H7 (cell line): ENCODE measurements at regions not wholly inside any gene's neighbourhood (a gene's known extent, or its start where the extent isn't known, plus 50 kb on each side); places are given as distances from the start of the nearest gene placed in this dataset.

Experiments
- DNase-seq: peaks from one replicate; pipeline ENCODE4 v3.0.0; 2012
- H3K27me3 ChIP-seq: 2 replicates; pipeline ENCODE4 v1.6.0; 2011; ENCODE audit warnings: mild to moderate bottlenecking, low read length; ENCODE audit not compliant: control insufficient read depth, insufficient read depth
- H3K36me3 ChIP-seq: replicated peaks from 2 replicates; pipeline ENCODE4 v1.5.1; 2011; ENCODE audit warnings: low read length; ENCODE audit not compliant: control insufficient read depth, insufficient read depth
- H3K4me3 ChIP-seq: 2 replicates; pipeline ENCODE4 v1.5.1; 2011; ENCODE audit warnings: low read depth, mild to moderate bottlenecking, control low read depth, low read length, moderate library complexity; ENCODE audit not compliant: insufficient read depth

- Histone ChIP-seq H3K4me3 (no peak overlapping the region), H3K36me3 (no peaks in the 10 kb centered on the region), H3K27me3 (peaks cover 68% of the 10 kb centered on the region)
- DNase-seq = no peak
These were observed 822.0 kb upstream of the SLIT2 start for GRCh38 chr4:19429684-19430083.

DNA sequence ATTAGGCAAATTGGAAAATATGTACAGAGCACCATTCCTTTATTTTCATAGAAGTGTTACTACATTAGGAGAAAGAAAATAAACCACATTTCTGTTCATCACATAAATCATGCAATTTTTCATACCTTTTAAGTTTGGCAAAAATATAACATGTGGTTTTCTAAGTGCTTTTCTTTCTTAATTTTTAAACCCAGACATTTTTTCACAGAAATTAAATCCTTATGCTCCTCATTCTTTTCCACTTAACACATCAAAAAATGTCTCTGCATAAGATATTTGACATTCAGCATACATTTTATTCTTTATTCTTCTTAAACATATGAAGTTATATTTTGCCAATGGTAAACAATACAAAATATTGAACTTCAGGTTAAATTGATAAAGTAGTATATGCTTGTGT, 826.6 kb upstream of the SLIT2 start:
- Histone ChIP-seq H3K36me3 (no peaks in the 10 kb centered on the region), H3K27me3 (peaks cover 49% of the 10 kb centered on the region), H3K4me3 (no peak overlapping the region)
- no peak for DNase-seq

GRCh38 chr4:19417256-19417655, 834.4 kb upstream of the SLIT2 start:
- H3K36me3 ChIP-seq = no peaks in the 10 kb centered on the region
- H3K4me3 ChIP-seq = no peak overlapping the region
- peaks cover 4% of the 10 kb centered on the region; the same call in 1 of the 2 replicates for H3K27me3 ChIP-seq
- no peak for DNase-seq

DNA sequence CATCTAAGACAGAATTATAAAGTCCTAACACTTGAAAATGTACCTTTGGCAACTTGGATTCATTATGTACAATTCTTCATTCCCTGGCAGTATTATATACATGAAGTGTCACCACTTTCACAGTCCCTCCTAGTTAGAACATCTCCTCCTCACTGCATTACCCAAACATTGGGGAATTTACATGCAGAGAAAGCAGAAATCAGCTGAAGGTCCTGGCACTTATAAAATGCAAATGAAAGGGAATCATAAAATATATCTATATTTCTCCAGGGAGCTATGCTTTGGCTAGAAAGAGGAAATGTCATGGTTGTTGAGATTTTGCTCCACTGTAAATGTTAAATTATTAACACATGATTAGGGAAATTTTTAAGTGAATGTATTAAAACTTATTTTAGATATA, 835.6 kb upstream of the SLIT2 start:
- Histone ChIP-seq H3K27me3 (peaks cover 4% of the 10 kb centered on the region; the same call in 1 of the 2 replicates), H3K36me3 (no peaks in the 10 kb centered on the region), H3K4me3 (no peak overlapping the region)
- DNase-seq = no peak

- DNase-seq = no peak
- Histone ChIP-seq H3K4me3 (no peak overlapping the region), H3K27me3 (peaks cover 2% of the 10 kb centered on the region; the same call in 1 of the 2 replicates), H3K36me3 (no peaks in the 10 kb centered on the region)
These were observed 843.2 kb upstream of the SLIT2 start for GRCh38 chr4:19408490-19408889.

GRCh38 chr4:19406789-19407188, 844.9 kb upstream of the SLIT2 start:
- Histone ChIP-seq H3K4me3 (no peak overlapping the region), H3K36me3 (no peaks in the 10 kb centered on the region), H3K27me3 (peaks cover 2% of the 10 kb centered on the region; the same call in 1 of the 2 replicates)
- DNase-seq = no peak

GRCh38 chr4:19403786-19404370, 847.8 kb upstream of the SLIT2 start:
- H3K36me3 ChIP-seq = no peaks in the 10 kb centered on the region
- no peak for DNase-seq
- H3K27me3 ChIP-seq = 0 out of 2 replicates have a peak, but pooled peaks cover 2% of the 10 kb centered on the region

DNA sequence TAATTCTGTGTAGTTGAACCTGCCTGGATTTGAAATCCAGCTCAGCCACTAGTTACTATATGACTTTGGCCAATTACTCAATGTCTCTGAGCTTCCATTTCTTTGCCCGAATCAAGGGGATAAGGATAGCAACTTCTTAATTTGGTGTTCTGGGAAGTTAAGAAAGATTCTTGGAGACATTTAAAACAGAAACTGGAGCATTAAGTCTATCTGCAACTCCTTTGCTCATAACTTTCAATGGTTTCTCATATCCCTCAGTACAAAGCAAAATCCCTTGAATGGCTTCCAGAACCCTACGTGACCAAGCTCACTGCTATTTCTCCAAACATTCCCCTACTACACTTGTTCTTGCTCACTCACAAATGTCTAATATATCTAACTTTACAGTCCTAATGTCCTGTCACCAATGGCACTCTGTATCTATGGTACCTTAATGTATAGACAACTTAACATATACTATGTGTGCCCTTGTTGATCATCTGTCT, 849.1 kb upstream of the SLIT2 start:
- Histone ChIP-seq H3K36me3 (no peaks in the 10 kb centered on the region), H3K27me3 (no peaks in the 10 kb centered on the region), H3K4me3 (no peak overlapping the region)
- DNase-seq = no peak

More at GRCh38 chr4:19403786-19404370, 847.8 kb upstream of the SLIT2 start:
- H3K4me3 ChIP-seq = no peak overlapping the region

DNA sequence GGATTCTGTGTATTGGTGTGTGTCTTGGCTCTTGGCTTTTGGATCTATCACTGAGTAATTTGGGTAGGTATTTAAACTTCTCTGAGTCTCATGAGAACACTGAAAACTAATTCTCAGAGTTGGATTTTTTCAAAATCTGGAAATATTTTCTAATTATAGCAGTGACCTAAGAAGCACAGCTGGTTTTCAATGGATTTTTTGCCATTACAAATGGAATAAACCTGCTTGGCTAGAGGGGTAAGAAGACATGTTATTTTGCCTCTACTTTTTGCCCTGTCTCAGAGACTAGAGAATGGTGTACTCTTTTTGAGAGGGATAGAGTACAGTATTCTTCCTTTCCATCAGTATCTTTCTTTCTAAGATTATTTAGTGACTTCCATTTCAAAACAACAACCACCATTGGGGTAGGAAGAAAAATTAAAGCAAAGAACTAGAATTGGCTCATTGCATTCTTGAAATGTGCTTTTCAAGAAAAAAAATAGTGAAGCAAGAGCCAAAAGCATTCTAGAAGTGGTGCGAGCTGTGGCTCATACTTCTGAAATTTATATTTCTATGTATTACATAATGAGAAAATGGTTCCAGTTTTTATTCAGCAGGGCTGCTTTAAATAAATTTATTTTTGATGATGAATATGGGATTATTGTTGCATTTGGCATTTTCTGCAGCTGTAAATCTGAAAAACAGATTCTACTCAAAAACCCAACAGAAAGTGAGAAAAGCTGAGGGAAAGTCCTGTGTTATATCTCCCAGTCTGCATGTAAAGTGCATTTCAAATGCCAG, 850.2 kb upstream of the SLIT2 start:
- no peak overlapping the region for H3K4me3 ChIP-seq
- no peaks in the 10 kb centered on the region for H3K36me3 ChIP-seq

DNA sequence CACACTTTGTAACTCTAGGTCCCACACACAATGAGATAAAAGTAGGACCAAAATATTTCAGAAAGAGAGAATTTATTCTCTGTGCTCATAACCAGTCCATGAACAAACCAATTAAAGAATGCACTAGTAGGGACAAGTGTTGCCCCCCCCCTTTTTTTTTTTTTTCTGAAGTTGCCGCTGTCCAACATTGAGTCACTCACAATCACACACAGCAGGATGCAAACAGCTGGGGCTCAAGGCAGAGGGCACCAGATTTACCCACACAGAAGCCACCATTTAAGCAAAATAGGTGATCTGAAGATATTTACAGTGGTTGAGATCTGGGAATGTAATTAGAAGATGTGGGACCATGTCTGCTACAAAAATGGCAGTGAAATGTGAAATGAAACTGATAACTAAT, 850.9 kb upstream of the SLIT2 start:
- Histone ChIP-seq H3K36me3 (no peaks in the 10 kb centered on the region), H3K27me3 (no peaks in the 10 kb centered on the region), H3K4me3 (no peak overlapping the region)
- DNase-seq = no peak

More for the DNA sequence above, 850.2 kb upstream of the SLIT2 start:
- no peak for DNase-seq
- no peaks in the 10 kb centered on the region for H3K27me3 ChIP-seq

GRCh38 chr4:19399001-19399400, 852.7 kb upstream of the SLIT2 start:
- DNase-seq = no peak
- Histone ChIP-seq H3K4me3 (no peak overlapping the region), H3K36me3 (no peaks in the 10 kb centered on the region), H3K27me3 (no peaks in the 10 kb centered on the region)

GRCh38 chr4:19386786-19387185, 864.9 kb upstream of the SLIT2 start:
- DNase-seq = no peak
- Histone ChIP-seq H3K36me3 (no peaks in the 10 kb centered on the region), H3K27me3 (no peaks in the 10 kb centered on the region), H3K4me3 (no peak overlapping the region)

GRCh38 chr4:19382993-19383756, 868.5 kb upstream of the SLIT2 start:
- Histone ChIP-seq H3K27me3 (no peaks in the 10 kb centered on the region), H3K36me3 (no peaks in the 10 kb centered on the region), H3K4me3 (no peak overlapping the region)
- DNase-seq = no peak

DNA sequence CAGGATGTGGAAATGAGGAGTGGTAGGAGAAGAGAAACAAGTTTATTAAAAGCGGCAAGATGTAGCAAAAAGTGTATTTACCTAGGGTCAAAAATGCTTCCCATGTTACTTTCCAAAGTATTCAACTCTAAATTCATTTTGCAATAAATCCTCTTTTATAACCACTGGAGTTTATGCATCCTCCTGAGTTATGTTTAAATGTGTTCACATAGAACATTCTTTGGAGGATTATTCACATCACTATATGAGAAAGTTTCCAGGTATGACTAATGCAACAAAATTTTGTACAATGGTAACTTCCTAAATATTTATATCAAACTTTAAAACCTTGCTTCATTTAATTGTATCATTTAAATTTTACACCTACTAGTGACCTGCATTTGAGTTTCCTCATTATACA, 870.6 kb upstream of the SLIT2 start:
- Histone ChIP-seq H3K4me3 (no peak overlapping the region), H3K27me3 (no peaks in the 10 kb centered on the region), H3K36me3 (no peaks in the 10 kb centered on the region)
- no peak for DNase-seq

DNA sequence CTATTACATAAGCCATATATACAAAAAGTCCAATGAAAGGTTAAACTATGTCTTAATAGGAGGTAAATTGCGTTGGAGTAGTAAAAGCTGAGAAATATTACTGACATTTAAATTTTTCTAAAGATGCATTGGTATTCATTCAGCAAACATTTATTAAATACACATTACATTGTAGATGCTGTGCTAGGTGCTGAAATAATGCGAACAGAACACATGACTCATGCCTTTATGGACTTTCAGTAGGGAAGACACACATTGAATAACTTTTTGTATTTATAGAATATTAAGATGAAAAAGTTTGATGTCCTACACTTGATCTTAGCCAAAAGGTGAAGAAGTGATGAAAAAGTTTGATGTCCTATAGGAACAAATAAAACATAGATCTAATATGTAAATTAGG, 871.1 kb upstream of the SLIT2 start:
- DNase-seq = no peak
- H3K36me3 ChIP-seq = no peaks in the 10 kb centered on the region
- no peaks in the 10 kb centered on the region for H3K27me3 ChIP-seq
- no peak overlapping the region for H3K4me3 ChIP-seq
